ENCODE measurements at regions not wholly inside any gene's neighbourhood (a gene's known extent, or its start where the extent isn't known, plus 50 kb on each side); places are given as distances from the start of the nearest gene placed in this dataset.

DNA sequence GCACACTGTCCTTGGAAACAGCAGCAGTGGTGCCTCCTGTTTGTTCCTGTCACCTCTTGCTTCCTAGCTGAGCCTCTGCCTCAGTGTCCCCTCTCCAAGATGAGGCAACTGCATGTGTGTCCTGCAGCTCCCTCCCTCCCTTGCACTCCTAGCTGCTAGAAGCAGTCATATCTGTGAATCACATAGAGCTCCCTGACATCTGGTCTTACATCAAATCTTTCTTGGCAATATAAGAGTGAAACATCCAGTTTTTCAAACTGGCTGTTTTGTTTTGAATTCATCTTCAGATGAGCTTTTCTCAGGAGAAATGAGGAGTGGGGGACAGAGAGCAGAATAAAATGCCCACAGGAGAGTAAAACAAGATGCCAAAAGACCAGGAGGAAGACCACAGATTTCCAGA lies 103.7 kb downstream of the VCPKMT start:
- Histone ChIP-seq H3K9ac (ENCODE audit: low read depth in 1 of 2, low read length in 2 of 2) (no peak overlapping the region), H3K9me3 (ENCODE audit: control insufficient read depth in 4 of 4, low read length in 3 of 4) (no peaks in the 10 kb centered on the region), H3K27me3 (ENCODE audit: control insufficient read depth in 4 of 4, insufficient read depth in 4 of 4, low read length in 3 of 4) (no peaks in the 10 kb centered on the region), H3K27ac (ENCODE audit: low read depth in 1 of 2, low read length in 2 of 2) (no peak overlapping the region), H3K36me3 (ENCODE audit: control insufficient read depth in 4 of 4, insufficient read depth in 3 of 4, low read depth in 1 of 4, low read length in 3 of 4) (no peaks in the 10 kb centered on the region), H3K4me1 (ENCODE audit: control insufficient read depth in 4 of 4, insufficient read depth in 4 of 4, low read length in 3 of 4) (peaks cover under 1 to 5% (median 3%) of the 10 kb centered on the region in 4 donors), H3K4me3 (ENCODE audit: low read depth in 1 of 3, low read length in 3 of 3) (no peak overlapping the region)
- TF ChIP-seq NR2F2 (IDR thresholded peaks at IDR 0.05), result no peak
- DNase-seq (ENCODE audit: low spot score), result no peak

DNA sequence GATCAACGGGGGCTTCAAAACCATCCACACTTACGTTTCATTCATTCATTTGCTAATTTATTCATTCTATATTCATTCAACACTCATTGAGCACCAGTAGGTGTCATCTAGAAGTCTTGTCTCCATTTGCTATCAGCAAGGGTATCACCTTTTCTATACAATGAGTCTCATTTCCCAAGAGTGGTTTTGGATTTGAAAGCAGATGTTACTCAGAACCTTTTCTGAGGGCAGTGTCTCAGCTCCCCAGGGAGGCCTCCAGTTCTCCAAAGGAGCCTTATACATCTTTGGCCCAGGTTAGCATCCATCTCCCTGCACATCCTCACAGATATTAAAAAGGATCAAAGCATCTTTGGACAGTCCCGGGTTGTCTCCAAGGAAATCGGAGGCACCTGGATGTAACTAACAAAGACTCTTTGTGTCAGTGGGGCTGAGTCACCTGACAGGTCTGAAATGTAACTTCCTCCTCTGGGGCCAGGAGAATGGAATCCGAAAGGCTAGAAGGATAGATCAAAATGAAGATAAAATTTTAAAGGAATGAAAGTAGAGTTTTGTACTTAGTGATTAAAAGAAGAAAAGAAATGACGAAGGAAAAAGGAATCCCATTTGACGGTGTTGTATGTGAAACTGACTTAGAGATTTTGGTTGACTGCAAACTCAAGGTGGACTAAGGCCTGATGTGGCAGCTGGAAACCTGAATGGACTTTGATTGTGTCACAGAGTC lies 103.0 kb downstream of the VCPKMT start:
- WGBS, result 91% methylated on average over 7 of the region's 7 CpGs
- Histone ChIP-seq H3K9ac (ENCODE audit: low read depth in 1 of 2, low read length in 2 of 2) (no peak overlapping the region), H3K27ac (ENCODE audit: low read depth in 1 of 2, low read length in 2 of 2) (no peak overlapping the region), H3K36me3 (ENCODE audit: control insufficient read depth in 4 of 4, insufficient read depth in 3 of 4, low read depth in 1 of 4, low read length in 3 of 4) (no peaks in the 10 kb centered on the region), H3K9me3 (ENCODE audit: control insufficient read depth in 4 of 4, low read length in 3 of 4) (no peaks in the 10 kb centered on the region), H3K4me1 (ENCODE audit: control insufficient read depth in 4 of 4, insufficient read depth in 4 of 4, low read length in 3 of 4) (peaks cover 4 to 11% (median 7%) of the 10 kb centered on the region in 4 donors), H3K4me3 (ENCODE audit: low read depth in 1 of 3, low read length in 3 of 3) (no peak overlapping the region), H3K27me3 (ENCODE audit: control insufficient read depth in 4 of 4, insufficient read depth in 4 of 4, low read length in 3 of 4) (no peaks in the 10 kb centered on the region)
- TF ChIP-seq, protein P1, sequence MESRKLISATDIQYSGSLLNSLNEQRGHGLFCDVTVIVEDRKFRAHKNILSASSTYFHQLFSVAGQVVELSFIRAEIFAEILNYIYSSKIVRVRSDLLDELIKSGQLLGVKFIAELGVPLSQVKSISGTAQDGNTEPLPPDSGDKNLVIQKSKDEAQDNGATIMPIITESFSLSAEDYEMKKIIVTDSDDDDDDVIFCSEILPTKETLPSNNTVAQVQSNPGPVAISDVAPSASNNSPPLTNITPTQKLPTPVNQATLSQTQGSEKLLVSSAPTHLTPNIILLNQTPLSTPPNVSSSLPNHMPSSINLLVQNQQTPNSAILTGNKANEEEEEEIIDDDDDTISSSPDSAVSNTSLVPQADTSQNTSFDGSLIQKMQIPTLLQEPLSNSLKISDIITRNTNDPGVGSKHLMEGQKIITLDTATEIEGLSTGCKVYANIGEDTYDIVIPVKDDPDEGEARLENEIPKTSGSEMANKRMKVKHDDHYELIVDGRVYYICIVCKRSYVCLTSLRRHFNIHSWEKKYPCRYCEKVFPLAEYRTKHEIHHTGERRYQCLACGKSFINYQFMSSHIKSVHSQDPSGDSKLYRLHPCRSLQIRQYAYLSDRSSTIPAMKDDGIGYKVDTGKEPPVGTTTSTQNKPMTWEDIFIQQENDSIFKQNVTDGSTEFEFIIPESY (IDR thresholded peaks at IDR 0.05), result no peak
- TF ChIP-seq, protein P2, sequence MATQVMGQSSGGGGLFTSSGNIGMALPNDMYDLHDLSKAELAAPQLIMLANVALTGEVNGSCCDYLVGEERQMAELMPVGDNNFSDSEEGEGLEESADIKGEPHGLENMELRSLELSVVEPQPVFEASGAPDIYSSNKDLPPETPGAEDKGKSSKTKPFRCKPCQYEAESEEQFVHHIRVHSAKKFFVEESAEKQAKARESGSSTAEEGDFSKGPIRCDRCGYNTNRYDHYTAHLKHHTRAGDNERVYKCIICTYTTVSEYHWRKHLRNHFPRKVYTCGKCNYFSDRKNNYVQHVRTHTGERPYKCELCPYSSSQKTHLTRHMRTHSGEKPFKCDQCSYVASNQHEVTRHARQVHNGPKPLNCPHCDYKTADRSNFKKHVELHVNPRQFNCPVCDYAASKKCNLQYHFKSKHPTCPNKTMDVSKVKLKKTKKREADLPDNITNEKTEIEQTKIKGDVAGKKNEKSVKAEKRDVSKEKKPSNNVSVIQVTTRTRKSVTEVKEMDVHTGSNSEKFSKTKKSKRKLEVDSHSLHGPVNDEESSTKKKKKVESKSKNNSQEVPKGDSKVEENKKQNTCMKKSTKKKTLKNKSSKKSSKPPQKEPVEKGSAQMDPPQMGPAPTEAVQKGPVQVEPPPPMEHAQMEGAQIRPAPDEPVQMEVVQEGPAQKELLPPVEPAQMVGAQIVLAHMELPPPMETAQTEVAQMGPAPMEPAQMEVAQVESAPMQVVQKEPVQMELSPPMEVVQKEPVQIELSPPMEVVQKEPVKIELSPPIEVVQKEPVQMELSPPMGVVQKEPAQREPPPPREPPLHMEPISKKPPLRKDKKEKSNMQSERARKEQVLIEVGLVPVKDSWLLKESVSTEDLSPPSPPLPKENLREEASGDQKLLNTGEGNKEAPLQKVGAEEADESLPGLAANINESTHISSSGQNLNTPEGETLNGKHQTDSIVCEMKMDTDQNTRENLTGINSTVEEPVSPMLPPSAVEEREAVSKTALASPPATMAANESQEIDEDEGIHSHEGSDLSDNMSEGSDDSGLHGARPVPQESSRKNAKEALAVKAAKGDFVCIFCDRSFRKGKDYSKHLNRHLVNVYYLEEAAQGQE (IDR thresholded peaks at IDR 0.05), result no peak
- TF ChIP-seq TAF1 (conservative IDR thresholded peaks at IDR 0.05) (no peak), HNF4A (conservative IDR thresholded peaks at IDR 0.05) (no peak), GABPA (IDR thresholded peaks at IDR 0.05 in 1 of 2, conservative IDR thresholded peaks at IDR 0.05 in 1 of 2) (no peak), HNF4G (IDR thresholded peaks at IDR 0.05) (no peak), RXRA (IDR thresholded peaks at IDR 0.05) (no peak), EGR1 (IDR thresholded peaks at IDR 0.05; ENCODE audit: low read depth in 2 of 2) (no peak), SP1 (IDR thresholded peaks at IDR 0.05) (no peak), NR2F2 (IDR thresholded peaks at IDR 0.05) (no peak), RAD21 (IDR thresholded peaks at IDR 0.05) (no peak), YY1 (IDR thresholded peaks at IDR 0.05) (no peak), FOXA1 (IDR thresholded peaks at IDR 0.05) (no peak), JUND (IDR thresholded peaks at IDR 0.05) (no peak), FOXA2 (IDR thresholded peaks at IDR 0.05) (no peak)
- TF ChIP-seq, protein P3, sequence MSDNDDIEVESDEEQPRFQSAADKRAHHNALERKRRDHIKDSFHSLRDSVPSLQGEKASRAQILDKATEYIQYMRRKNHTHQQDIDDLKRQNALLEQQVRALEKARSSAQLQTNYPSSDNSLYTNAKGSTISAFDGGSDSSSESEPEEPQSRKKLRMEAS (IDR thresholded peaks at IDR 0.05), result no peak
- TF ChIP-seq, protein P4, sequence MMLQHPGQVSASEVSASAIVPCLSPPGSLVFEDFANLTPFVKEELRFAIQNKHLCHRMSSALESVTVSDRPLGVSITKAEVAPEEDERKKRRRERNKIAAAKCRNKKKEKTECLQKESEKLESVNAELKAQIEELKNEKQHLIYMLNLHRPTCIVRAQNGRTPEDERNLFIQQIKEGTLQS (IDR thresholded peaks at IDR 0.05), result no peak
- TF ChIP-seq, protein P5, sequence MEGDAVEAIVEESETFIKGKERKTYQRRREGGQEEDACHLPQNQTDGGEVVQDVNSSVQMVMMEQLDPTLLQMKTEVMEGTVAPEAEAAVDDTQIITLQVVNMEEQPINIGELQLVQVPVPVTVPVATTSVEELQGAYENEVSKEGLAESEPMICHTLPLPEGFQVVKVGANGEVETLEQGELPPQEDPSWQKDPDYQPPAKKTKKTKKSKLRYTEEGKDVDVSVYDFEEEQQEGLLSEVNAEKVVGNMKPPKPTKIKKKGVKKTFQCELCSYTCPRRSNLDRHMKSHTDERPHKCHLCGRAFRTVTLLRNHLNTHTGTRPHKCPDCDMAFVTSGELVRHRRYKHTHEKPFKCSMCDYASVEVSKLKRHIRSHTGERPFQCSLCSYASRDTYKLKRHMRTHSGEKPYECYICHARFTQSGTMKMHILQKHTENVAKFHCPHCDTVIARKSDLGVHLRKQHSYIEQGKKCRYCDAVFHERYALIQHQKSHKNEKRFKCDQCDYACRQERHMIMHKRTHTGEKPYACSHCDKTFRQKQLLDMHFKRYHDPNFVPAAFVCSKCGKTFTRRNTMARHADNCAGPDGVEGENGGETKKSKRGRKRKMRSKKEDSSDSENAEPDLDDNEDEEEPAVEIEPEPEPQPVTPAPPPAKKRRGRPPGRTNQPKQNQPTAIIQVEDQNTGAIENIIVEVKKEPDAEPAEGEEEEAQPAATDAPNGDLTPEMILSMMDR (IDR thresholded peaks at IDR 0.05; ENCODE audit: low read depth, low read length, missing input control), result no peak
- no peak for DNase-seq (ENCODE audit: low spot score)
